Stimulated activated effector memory CD8-positive, alpha-beta T cell treated with anti-CD3 and anti-CD28 coated beads, Interleukin-12 subunit alpha, Interleukin-12 subunit beta, amount 100 ng/mL, for 72 hours (primary cell): ENCODE measurements at regions not wholly inside any gene's neighbourhood (a gene's known extent, or its start where the extent isn't known, plus 50 kb on each side); places are given as distances from the start of the nearest gene placed in this dataset.

Source experiments
- ATAC-seq: fragments of 150-1000 bp; cut with Tn5 transposase; 2 replicates; pipeline ENCODE4 v1.10.0; 2021
- DNase-seq, 2 donors: peaks; one replicate each; pipeline ENCODE4 v3.0.0; 2021 to 2022; ENCODE audit warnings: low spot score in 2 of 2
- H3K27ac Mint-ChIP-seq: one replicate; pipeline ENCODE4 v1.8.0; 2022; ENCODE audit warnings: mild to moderate bottlenecking, mixed read lengths
- H3K36me3 Mint-ChIP-seq: one replicate; pipeline ENCODE4 v1.8.0; 2022; ENCODE audit warnings: mild to moderate bottlenecking, mixed read lengths
- H3K4me1 Mint-ChIP-seq: one replicate; pipeline ENCODE4 v1.8.0; 2022; ENCODE audit warnings: mixed read lengths
- H3K4me3 Mint-ChIP-seq: one replicate; pipeline ENCODE4 v1.8.0; 2022; ENCODE audit warnings: mild to moderate bottlenecking, mixed read lengths
- H3K9me3 Mint-ChIP-seq: one replicate; pipeline ENCODE4 v1.8.0; 2022; ENCODE audit warnings: mixed read lengths

DNA sequence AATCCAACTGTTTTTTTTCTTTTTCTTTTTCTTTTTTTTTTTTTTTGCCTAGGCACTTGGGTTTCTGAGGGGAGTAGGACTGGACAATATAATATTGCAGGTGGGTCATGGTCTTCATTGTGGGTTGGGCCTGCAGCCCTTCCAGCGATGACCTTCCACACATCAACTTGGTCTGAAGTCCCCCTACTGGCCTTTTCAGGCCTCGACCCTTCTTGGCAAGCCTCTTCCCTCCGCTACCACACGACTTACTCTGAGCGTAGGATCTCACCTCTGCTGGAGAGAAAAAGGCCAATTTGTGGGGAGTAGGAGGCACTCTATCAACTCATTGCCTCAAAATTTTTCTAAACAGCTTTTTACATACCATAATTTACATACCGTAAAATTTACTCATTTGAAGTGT lies 51.1 kb upstream of the GRIK3 start:
- H3K4me1 Mint-ChIP-seq, result no peaks in the 10 kb centered on the region
- DNase-seq (no peak), ATAC-seq (no peak)
- H3K36me3 Mint-ChIP-seq, result no peaks in the 10 kb centered on the region
- H3K9me3 Mint-ChIP-seq, result no peaks in the 10 kb centered on the region
- H3K27ac Mint-ChIP-seq, result no peak overlapping the region
- H3K4me3 Mint-ChIP-seq, result no peak overlapping the region

DNA sequence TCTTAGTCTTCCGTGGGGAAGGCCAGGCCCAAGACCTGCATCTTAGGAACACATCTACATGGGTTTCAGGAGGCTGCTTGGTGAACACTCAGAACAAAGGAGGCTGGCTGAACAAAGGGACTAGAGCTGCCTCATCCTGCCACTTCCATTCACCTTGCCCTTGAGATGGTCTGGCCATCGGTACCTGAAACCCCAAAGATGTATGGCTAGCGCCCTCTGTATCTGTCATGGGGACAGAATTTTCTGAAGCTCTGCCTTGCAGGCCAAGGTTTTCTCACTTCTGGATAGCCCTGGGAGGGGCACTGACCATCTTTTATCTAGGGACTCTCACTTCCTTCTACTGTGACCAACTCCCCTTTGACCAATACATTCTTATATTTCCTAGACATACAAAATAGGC lies 55.4 kb upstream of the GRIK3 start:
- Mint-ChIP-seq H3K4me1 (no peaks in the 10 kb centered on the region), H3K36me3 (no peaks in the 10 kb centered on the region), H3K4me3 (no peak overlapping the region), H3K27ac (no peak overlapping the region), H3K9me3 (no peaks in the 10 kb centered on the region)
- DNase-seq (no peak), ATAC-seq (no peak)

GRCh38 chr1:37090671-37091070 lies 56.4 kb upstream of the GRIK3 start:
- no peak for ATAC-seq
- Mint-ChIP-seq H3K9me3 (no peaks in the 10 kb centered on the region), H3K36me3 (no peaks in the 10 kb centered on the region), H3K4me3 (no peak overlapping the region), H3K4me1 (no peaks in the 10 kb centered on the region), H3K27ac (no peak overlapping the region)
- DNase-seq, result no peak

DNA sequence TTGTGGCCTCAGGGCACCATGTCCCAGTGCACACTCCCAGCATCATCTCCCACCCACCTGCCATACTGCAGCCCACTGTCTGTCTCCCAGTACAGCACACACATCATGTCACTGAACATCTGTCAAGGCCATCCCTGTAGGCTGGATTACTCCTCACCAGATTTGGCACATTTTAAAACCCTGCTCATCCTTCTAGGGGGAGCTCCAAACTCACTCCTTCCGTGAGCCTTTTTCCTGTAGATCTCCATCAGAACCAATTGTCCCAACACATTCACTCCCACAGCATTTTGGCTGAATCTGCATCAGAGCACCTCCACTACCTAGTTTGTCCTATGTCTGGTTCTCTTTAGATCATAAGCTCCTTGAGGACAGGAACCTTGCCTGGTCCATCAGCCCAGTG lies 58.6 kb upstream of the GRIK3 start:
- Mint-ChIP-seq H3K4me1 (no peaks in the 10 kb centered on the region), H3K9me3 (no peaks in the 10 kb centered on the region)
- ATAC-seq, result no peak

DNA sequence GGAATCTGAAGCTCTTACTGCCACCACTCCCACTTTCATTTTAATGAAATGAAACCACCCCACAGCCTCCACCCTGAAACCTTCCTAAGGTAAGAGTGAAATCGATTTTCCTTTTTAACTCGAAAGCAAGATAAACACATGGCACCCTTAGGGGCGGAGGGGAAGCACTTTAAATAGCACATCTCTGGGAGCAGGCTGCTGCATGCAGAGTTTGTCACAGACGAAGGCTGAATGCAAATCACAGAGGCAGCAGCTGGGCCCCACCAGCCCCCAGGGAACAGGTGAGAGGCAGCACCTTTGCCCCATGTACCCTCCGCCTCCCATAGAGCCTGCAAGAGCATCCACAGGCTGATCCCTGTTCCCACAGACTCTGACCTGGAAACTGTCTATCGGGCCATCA lies 60.0 kb upstream of the GRIK3 start:
- no peaks in the 10 kb centered on the region for H3K36me3 Mint-ChIP-seq
- no peaks in the 10 kb centered on the region for H3K9me3 Mint-ChIP-seq
- H3K27ac Mint-ChIP-seq, result no peak overlapping the region
- DNase-seq, result no peak
- H3K4me3 Mint-ChIP-seq, result no peak overlapping the region
- ATAC-seq, result no peak
- H3K4me1 Mint-ChIP-seq, result no peaks in the 10 kb centered on the region

More for the DNA sequence above, 58.6 kb upstream of the GRIK3 start:
- Mint-ChIP-seq H3K27ac (no peak overlapping the region), H3K36me3 (no peaks in the 10 kb centered on the region), H3K4me3 (no peak overlapping the region)
- DNase-seq, result no peak

DNA sequence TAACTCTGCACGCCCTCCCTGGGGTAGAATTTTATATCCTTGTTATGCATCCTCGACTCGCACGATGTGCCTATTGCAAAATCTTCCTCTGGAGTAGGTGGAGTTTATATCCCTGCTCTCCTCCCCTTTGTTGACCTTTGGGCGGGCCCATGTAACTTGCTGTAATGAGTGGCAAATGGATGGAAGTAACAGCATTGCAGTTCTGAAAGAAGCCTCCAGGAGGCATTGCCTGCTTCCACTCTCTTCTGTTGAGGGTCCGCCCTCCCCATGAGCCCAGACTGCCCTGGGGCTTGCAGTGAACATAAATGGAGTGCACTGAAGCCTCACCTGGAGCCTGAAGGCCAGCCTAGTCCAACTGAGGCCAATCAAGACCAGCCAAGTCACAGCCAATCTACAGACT lies 62.2 kb upstream of the GRIK3 start:
- no peaks in the 10 kb centered on the region for H3K4me1 Mint-ChIP-seq
- ATAC-seq, result no peak
- H3K4me3 Mint-ChIP-seq, result no peak overlapping the region
- no peak for DNase-seq
- peak overlapping the region; percentile 38 for H3K27ac Mint-ChIP-seq
- no peaks in the 10 kb centered on the region for H3K36me3 Mint-ChIP-seq
- H3K9me3 Mint-ChIP-seq, result no peaks in the 10 kb centered on the region

- H3K4me1 Mint-ChIP-seq, result no peaks in the 10 kb centered on the region
- H3K36me3 Mint-ChIP-seq, result no peaks in the 10 kb centered on the region
- H3K9me3 Mint-ChIP-seq, result no peaks in the 10 kb centered on the region
- no peak overlapping the region for H3K4me3 Mint-ChIP-seq
- no peak overlapping the region for H3K27ac Mint-ChIP-seq
- DNase-seq (no peak), ATAC-seq (no peak)
Observed at GRCh38 chr1:37097731-37098130, 63.4 kb upstream of the GRIK3 start.

DNA sequence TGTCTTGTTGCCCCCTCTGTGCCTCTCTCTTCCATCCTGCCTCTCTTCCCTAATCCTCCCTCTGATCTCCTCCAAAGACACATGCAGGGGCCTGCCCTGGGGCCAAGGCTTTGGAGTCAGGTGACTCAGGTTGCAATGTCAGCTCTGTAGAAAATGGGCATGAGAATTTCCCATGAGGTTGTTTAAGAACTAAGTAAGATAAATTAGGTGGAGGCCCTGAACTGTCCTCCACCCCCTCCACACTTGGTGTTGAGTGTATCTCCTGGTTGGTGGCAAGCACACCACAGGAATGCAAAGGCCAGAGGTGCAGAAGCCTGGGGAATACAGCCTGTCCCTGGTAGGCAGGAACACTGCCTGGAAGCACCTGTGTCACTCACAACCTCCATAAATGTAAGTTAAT lies 63.9 kb upstream of the GRIK3 start:
- H3K4me1 Mint-ChIP-seq, result no peaks in the 10 kb centered on the region
- H3K27ac Mint-ChIP-seq, result no peak overlapping the region
- H3K4me3 Mint-ChIP-seq, result no peak overlapping the region
- no peaks in the 10 kb centered on the region for H3K9me3 Mint-ChIP-seq
- no peaks in the 10 kb centered on the region for H3K36me3 Mint-ChIP-seq
- no peak for DNase-seq
- ATAC-seq, result no peak

GRCh38 chr1:37100310-37100709 lies 66.0 kb upstream of the GRIK3 start:
- H3K4me3 Mint-ChIP-seq, result no peak overlapping the region
- DNase-seq (no peak), ATAC-seq (no peak)
- no peaks in the 10 kb centered on the region for H3K9me3 Mint-ChIP-seq
- no peaks in the 10 kb centered on the region for H3K36me3 Mint-ChIP-seq
- no peaks in the 10 kb centered on the region for H3K4me1 Mint-ChIP-seq
- no peak overlapping the region for H3K27ac Mint-ChIP-seq

DNA sequence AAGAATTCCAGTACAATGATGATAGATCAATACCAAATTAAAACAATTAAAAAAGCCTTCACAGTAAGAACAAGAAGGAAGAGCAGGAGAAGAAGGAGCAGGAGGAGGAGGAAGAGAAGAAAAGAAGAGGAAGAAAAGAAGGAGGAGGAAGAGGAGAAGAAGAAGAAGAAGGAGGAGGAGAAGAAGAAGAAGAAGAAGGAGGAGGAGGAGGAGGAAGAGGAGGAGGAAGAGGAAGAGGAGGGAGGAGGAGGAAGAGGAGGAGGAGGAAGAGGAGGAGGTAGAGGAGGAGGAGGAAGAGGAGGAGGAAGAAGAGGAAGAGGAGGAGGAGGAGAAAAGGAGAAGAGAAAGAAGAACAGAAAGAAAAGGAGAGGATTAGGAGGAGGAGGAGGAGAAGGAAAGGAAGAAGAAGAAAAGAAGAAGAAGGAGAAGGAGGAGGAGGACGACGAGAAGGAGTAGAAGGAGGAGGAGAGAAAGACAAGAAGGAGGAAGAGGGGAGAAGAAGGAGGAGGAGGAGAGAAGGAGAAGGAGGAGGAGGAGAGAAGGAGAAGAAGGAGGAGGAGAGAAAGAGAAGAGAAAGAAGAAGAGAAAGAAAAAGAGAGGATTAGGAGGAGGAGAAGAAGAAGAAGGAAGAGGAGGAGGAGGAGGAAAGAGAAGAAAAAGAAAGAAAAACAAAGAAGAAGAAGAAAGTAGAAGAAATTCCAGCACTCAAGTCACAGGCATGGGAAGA lies 68.5 kb upstream of the GRIK3 start:
- Mint-ChIP-seq H3K27ac (no peak overlapping the region), H3K36me3 (no peaks in the 10 kb centered on the region), H3K4me3 (no peak overlapping the region), H3K4me1 (no peaks in the 10 kb centered on the region), H3K9me3 (no peaks in the 10 kb centered on the region)
- no peak for ATAC-seq
- no peak for DNase-seq

GRCh38 chr1:37105911-37106310 lies 71.6 kb upstream of the GRIK3 start:
- ATAC-seq (no peak), DNase-seq (no peak)
- Mint-ChIP-seq H3K4me1 (no peaks in the 10 kb centered on the region), H3K36me3 (no peaks in the 10 kb centered on the region), H3K27ac (no peak overlapping the region), H3K9me3 (no peaks in the 10 kb centered on the region), H3K4me3 (no peak overlapping the region)

- H3K4me3 Mint-ChIP-seq, result no peak overlapping the region
Observed at GRCh38 chr1:37107153-37107907, 73.0 kb upstream of the GRIK3 start.

GRCh38 chr1:37108596-37109188 lies 74.4 kb upstream of the GRIK3 start:
- Mint-ChIP-seq H3K9me3 (no peaks in the 10 kb centered on the region), H3K27ac (no peak overlapping the region), H3K36me3 (no peaks in the 10 kb centered on the region), H3K4me1 (no peaks in the 10 kb centered on the region), H3K4me3 (no peak overlapping the region)
- DNase-seq (no peak), ATAC-seq (no peak)

More at GRCh38 chr1:37107153-37107907, 73.0 kb upstream of the GRIK3 start:
- ATAC-seq (no peak), DNase-seq (no peak)
- no peaks in the 10 kb centered on the region for H3K9me3 Mint-ChIP-seq
- no peaks in the 10 kb centered on the region for H3K4me1 Mint-ChIP-seq
- H3K27ac Mint-ChIP-seq, result no peak overlapping the region
- H3K36me3 Mint-ChIP-seq, result no peaks in the 10 kb centered on the region

DNA sequence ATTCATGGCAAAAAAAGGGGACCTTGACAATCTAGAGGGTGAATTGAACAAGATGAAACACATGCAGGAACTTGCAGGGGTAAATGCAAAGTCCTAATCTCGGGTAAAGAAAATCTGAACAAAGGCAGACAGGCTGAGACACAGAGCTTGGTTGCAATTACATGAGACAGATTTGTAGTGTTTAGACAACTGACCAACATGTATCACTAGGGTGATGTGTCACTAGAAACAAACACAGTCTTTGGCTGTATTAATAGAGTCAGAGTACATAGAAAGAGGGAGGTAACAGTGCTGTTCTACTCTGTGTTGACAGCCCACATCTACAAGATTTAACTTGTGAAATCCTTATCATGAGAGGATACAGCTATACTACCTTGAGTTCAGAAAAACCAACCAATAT lies 78.1 kb upstream of the GRIK3 start:
- H3K4me3 Mint-ChIP-seq, result no peak overlapping the region
- ATAC-seq, result no peak
- H3K9me3 Mint-ChIP-seq, result no peaks in the 10 kb centered on the region
- H3K36me3 Mint-ChIP-seq, result no peaks in the 10 kb centered on the region
- H3K27ac Mint-ChIP-seq, result no peak overlapping the region
- no peak for DNase-seq
- H3K4me1 Mint-ChIP-seq, result no peaks in the 10 kb centered on the region

GRCh38 chr1:37113285-37113997 lies 79.1 kb upstream of the GRIK3 start:
- H3K36me3 Mint-ChIP-seq, result no peaks in the 10 kb centered on the region
- H3K9me3 Mint-ChIP-seq, result no peaks in the 10 kb centered on the region
- ATAC-seq (no peak), DNase-seq (no peak)
- H3K4me3 Mint-ChIP-seq, result no peak overlapping the region
- H3K27ac Mint-ChIP-seq, result no peak overlapping the region
- H3K4me1 Mint-ChIP-seq, result no peaks in the 10 kb centered on the region
